DND-41 (cell line): ENCODE measurements at regions not wholly inside any gene's neighbourhood (a gene's known extent, or its start where the extent isn't known, plus 50 kb on each side); places are given as distances from the start of the nearest gene placed in this dataset.

Experiments
- ATAC-seq: fragments of 200-7000 bp; cut with Tn5 transposase; 3 replicates; pipeline ENCODE4 v1.9.1; 2021; ENCODE audit warnings: low read depth; ENCODE audit not compliant: insufficient read depth
- DNase-seq: peaks from one replicate; pipeline ENCODE4 v3.0.0-alpha.2; 2020
- H2AFZ ChIP-seq: 2 replicates; pipeline ENCODE4 v1.6.0; 2012; ENCODE audit warnings: low read depth, low read length
- H3K27ac ChIP-seq: 2 replicates; pipeline ENCODE4 v1.5.1; 2012; ENCODE audit warnings: low read length, inconsistent platforms
- H3K27me3 ChIP-seq: fragments of 200-600 bp; sonication (generic); 2 replicates; pipeline ENCODE4 v1.6.0; 2012; ENCODE audit warnings: low read length, mild to moderate bottlenecking, inconsistent platforms; ENCODE audit not compliant: insufficient read depth, poor library complexity
- H3K36me3 ChIP-seq: 2 replicates; pipeline ENCODE4 v1.5.1; 2012; ENCODE audit warnings: low read length, inconsistent platforms; ENCODE audit not compliant: insufficient read depth
- H3K4me1 ChIP-seq: 2 replicates; pipeline ENCODE4 v1.5.1; 2012; ENCODE audit warnings: mild to moderate bottlenecking, low read length; ENCODE audit not compliant: insufficient read depth
- H3K4me2 ChIP-seq: 2 replicates; pipeline ENCODE4 v1.6.0; 2012; ENCODE audit warnings: mild to moderate bottlenecking, moderate library complexity, low read length, inconsistent platforms; ENCODE audit not compliant: insufficient read depth
- H3K4me3 ChIP-seq, 2 experiments: fragments of 200-600 bp in 1 of 2; shearing (Covaris generic) in 1 of 2; 2 replicates each; pipeline ENCODE4 v1.5.1; 2012 to 2016; ENCODE audit warnings: inconsistent platforms in 2 of 2, low read length in 2 of 2, mild to moderate bottlenecking in 2 of 2, low read depth in 1 of 2, moderate library complexity in 1 of 2
- H3K79me2 ChIP-seq: 2 replicates; pipeline ENCODE4 v1.6.0; 2012; ENCODE audit warnings: low read length, inconsistent platforms; ENCODE audit not compliant: insufficient read depth
- H3K9ac ChIP-seq: 2 replicates; pipeline ENCODE4 v1.6.0; 2012; ENCODE audit warnings: low read depth, mild to moderate bottlenecking, inconsistent platforms, low read length, moderate library complexity
- H3K9me3 ChIP-seq: 2 replicates; pipeline ENCODE4 v1.5.1; 2012; ENCODE audit warnings: low read length, moderate library complexity, mild to moderate bottlenecking, inconsistent platforms; ENCODE audit not compliant: insufficient read depth, severe bottlenecking
- H4K20me1 ChIP-seq: 2 replicates; pipeline ENCODE4 v1.6.0; 2012; ENCODE audit warnings: low read length; ENCODE audit not compliant: insufficient read depth
- CTCF ChIP-seq: IDR thresholded peaks from 2 replicates; pipeline ENCODE4 v1.5.1; 2012; ENCODE audit warnings: borderline replicate concordance, low read length, moderate library complexity, mild to moderate bottlenecking; ENCODE audit not compliant: poor library complexity, severe bottlenecking; ENCODE audit errors: extremely low read depth
- EZH2 ChIP-seq: IDR thresholded peaks from 3 replicates; pipeline ENCODE4 v1.6.1; 2012; ENCODE audit warnings: borderline replicate concordance, low read depth, mild to moderate bottlenecking, moderate library complexity, low read length, inconsistent platforms; ENCODE audit not compliant: severe bottlenecking

GRCh38 chr2:199160081-199160480, 297.7 kb downstream of the SATB2 start:
- H2AFZ ChIP-seq: no peak overlapping the region
- H3K36me3 ChIP-seq: no peaks in the 10 kb centered on the region
- TF ChIP-seq EZH2 (no peak), CTCF (no peak)
- no peaks in the 10 kb centered on the region for H3K79me2 ChIP-seq
- H3K27me3 ChIP-seq: no peaks in the 10 kb centered on the region
- H3K4me1 ChIP-seq: no peaks in the 10 kb centered on the region
- ATAC-seq: no peak
- no peak overlapping the region for H3K9ac ChIP-seq
- no peak for DNase-seq
- no peak overlapping the region for H3K4me2 ChIP-seq
- no peak overlapping the region for H3K4me3 ChIP-seq
- no peaks in the 10 kb centered on the region for H3K9me3 ChIP-seq
- H4K20me1 ChIP-seq: no peaks in the 10 kb centered on the region
- no peak overlapping the region for H3K27ac ChIP-seq

- no peaks in the 10 kb centered on the region for H3K27me3 ChIP-seq
Observed at GRCh38 chr2:199148076-199148845, 309.5 kb downstream of the SATB2 start.

GRCh38 chr2:199147216-199147615, 310.5 kb downstream of the SATB2 start:
- H3K27me3 ChIP-seq: no peaks in the 10 kb centered on the region
- H3K9ac ChIP-seq: no peak overlapping the region
- no peak for TF ChIP-seq EZH2
- no peak for TF ChIP-seq CTCF
- H3K27ac ChIP-seq: no peak overlapping the region
- no peak for ATAC-seq
- no peak overlapping the region for H2AFZ ChIP-seq
- H3K4me1 ChIP-seq: no peaks in the 10 kb centered on the region
- no peaks in the 10 kb centered on the region for H4K20me1 ChIP-seq
- no peak for DNase-seq
- H3K4me3 ChIP-seq: no peak overlapping the region
- no peak overlapping the region for H3K4me2 ChIP-seq
- no peaks in the 10 kb centered on the region for H3K79me2 ChIP-seq
- H3K9me3 ChIP-seq: no peaks in the 10 kb centered on the region
- no peaks in the 10 kb centered on the region for H3K36me3 ChIP-seq

More at GRCh38 chr2:199148076-199148845, 309.5 kb downstream of the SATB2 start:
- H4K20me1 ChIP-seq: no peaks in the 10 kb centered on the region
- H3K4me3 ChIP-seq: no peak overlapping the region
- TF ChIP-seq EZH2: no peak
- no peak for TF ChIP-seq CTCF
- H3K27ac ChIP-seq: no peak overlapping the region
- H2AFZ ChIP-seq: no peak overlapping the region
- H3K4me2 ChIP-seq: no peak overlapping the region
- no peaks in the 10 kb centered on the region for H3K9me3 ChIP-seq
- H3K36me3 ChIP-seq: no peaks in the 10 kb centered on the region
- H3K79me2 ChIP-seq: no peaks in the 10 kb centered on the region
- no peaks in the 10 kb centered on the region for H3K4me1 ChIP-seq
- no peak for ATAC-seq
- H3K9ac ChIP-seq: no peak overlapping the region
- no peak for DNase-seq

- Histone ChIP-seq H3K4me1 (no peaks in the 10 kb centered on the region), H3K79me2 (no peaks in the 10 kb centered on the region), H4K20me1 (no peaks in the 10 kb centered on the region), H3K36me3 (no peaks in the 10 kb centered on the region), H3K4me3 (no peak overlapping the region), H3K9me3 (no peaks in the 10 kb centered on the region), H3K9ac (no peak overlapping the region), H3K27me3 (no peaks in the 10 kb centered on the region), H3K4me2 (no peak overlapping the region), H3K27ac (no peak overlapping the region), H2AFZ (no peak overlapping the region)
- ATAC-seq: no peak
- TF ChIP-seq CTCF: no peak
- TF ChIP-seq EZH2: no peak
- no peak for DNase-seq
Observed at GRCh38 chr2:199144546-199144945, 313.2 kb downstream of the SATB2 start.
